ENCODE measurements at regions not wholly inside any gene's neighbourhood (a gene's known extent, or its start where the extent isn't known, plus 50 kb on each side); places are given as distances from the start of the nearest gene placed in this dataset.
"Not testable (repeated sequence)": the region's sequence is repeated elsewhere in the genome, so short reads cannot be mapped to it uniquely, and the experiment has no call there.

DNA sequence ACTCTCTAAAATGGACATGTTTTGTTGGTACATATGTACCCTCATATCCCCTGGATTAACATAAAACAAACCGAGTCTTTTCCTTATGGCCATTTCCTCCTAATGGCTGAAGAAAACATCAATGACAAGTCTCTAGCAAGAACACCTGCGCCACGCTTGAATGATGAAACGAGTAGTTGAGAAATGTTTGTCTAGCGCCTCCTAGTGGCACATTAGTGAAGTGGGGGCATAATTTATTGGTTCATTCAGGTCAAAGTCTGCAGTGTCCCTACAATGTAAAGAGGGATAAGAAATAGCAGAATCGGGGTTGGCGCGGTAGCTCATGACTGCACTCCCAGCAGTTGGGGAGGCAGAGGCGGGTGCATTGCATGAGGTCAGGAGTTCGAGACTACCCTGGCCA is 391.8 kb upstream of the USP9Y start:
- no peaks in the 10 kb centered on the region for H3K9me3 ChIP-seq
- WGBS, 2 donors: 25% methylated on average over 10 of the region's 10 CpGs; no CpG with 5 or more reads in 1 of the 2 donors
- no peak overlapping the region for H3K4me3 ChIP-seq
- H3K27ac ChIP-seq: no peak overlapping the region
- no peak for DNase-seq
- no peaks in the 10 kb centered on the region for H3K36me3 ChIP-seq
- TF ChIP-seq POLR2A (IDR thresholded peaks at IDR 0.05) (no peak), CTCF (IDR thresholded peaks at IDR 0.05) (peak in 2 of 6 experiments; percentile 50 to 67)
- intact Hi-C loops (cut with DNase I): no loop called here
- no peaks in the 10 kb centered on the region for H3K27me3 ChIP-seq
- peaks cover 0 to 15% (median 0%) of the 10 kb centered on the region in 3 donors for H3K4me1 ChIP-seq

GRCh38 chrY:12310832-12311231 is 390.2 kb upstream of the USP9Y start:
- no peak overlapping the region for H3K27ac ChIP-seq
- H3K9me3 ChIP-seq: no peaks in the 10 kb centered on the region
- H3K27me3 ChIP-seq: no peaks in the 10 kb centered on the region
- no peak overlapping the region for H3K4me3 ChIP-seq
- TF ChIP-seq POLR2A (IDR thresholded peaks at IDR 0.05) (no peak), CTCF (IDR thresholded peaks at IDR 0.05) (no peak)
- WGBS, 2 donors: 88% methylated on average over 3 of the region's 5 CpGs; no CpG with 5 or more reads in 1 of the 2 donors
- peaks cover 0 to 2% (median 0%) of the 10 kb centered on the region in 3 donors for H3K4me1 ChIP-seq
- intact Hi-C loops (cut with DNase I): no loop called here
- DNase-seq: no peak
- H3K36me3 ChIP-seq: no peaks in the 10 kb centered on the region

- Histone ChIP-seq H3K4me3 (no peak overlapping the region), H3K4me1 (no peaks in the 10 kb centered on the region), H3K27ac (no peak overlapping the region), H3K27me3 (no peaks in the 10 kb centered on the region), H3K36me3 (no peaks in the 10 kb centered on the region), H3K9me3 (no peaks in the 10 kb centered on the region)
- DNase-seq: no peak
- WGBS, 2 donors: 69% methylated on average over 7 of the region's 7 CpGs; no CpG with 5 or more reads in 1 of the 2 donors
- no peak for TF ChIP-seq CTCF (IDR thresholded peaks at IDR 0.05)
- no peak for TF ChIP-seq POLR2A (IDR thresholded peaks at IDR 0.05)
- intact Hi-C loops (cut with DNase I): no loop called here
Observed at GRCh38 chrY:12327751-12328150, 373.3 kb upstream of the USP9Y start.

DNA sequence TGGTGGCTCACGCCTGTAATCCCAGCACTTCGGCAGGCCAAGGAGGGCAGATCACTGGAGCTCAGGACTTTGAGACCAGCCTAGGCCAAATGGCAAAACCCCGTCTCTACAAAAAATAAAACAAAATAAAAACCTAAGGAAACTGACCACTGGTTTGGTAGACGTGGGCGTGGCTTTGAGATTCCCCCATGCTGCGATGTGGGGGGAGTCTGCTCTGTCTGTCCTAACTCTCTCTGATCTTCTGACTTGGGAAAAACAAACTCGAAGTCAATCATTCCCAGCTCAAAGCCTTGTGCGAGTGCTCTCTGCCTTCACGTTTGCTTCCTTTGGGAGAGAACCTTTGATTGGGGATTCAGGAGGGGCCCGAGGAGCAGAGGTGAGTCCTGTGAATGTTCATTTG is 369.1 kb upstream of the USP9Y start:
- H3K27ac ChIP-seq; intact Hi-C loops (cut with DNase I); H3K9me3 ChIP-seq; H3K27me3 ChIP-seq; DNase-seq; H3K4me3 ChIP-seq; H3K4me1 ChIP-seq; H3K36me3 ChIP-seq: not testable (repeated sequence)
- WGBS, 2 donors: 100% methylated on average over 1 of the region's 10 CpGs; no CpG with 5 or more reads in 1 of the 2 donors

DNA sequence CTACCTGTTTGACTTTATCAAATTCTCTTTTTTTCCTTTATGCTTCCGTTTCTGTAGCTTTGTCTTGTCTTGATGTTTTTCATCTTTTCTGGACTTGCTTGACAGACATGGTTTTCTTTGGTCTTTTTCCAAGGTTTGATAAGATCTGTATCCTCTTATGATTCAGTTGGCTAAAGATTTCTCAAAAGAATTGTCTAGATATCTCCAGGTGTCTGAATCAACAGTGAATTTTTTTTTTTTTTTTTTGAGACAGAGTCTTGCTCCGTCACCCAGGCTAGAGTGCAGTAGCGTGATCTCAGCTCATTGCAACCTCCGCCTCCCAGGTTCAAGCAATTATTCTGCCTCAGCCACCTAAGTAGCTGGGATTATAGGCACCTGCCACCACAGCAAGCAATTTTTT is 357.8 kb upstream of the USP9Y start:
- no peaks in the 10 kb centered on the region for H3K36me3 ChIP-seq
- no peaks in the 10 kb centered on the region for H3K9me3 ChIP-seq
- no peak overlapping the region for H3K27ac ChIP-seq
- no peak for TF ChIP-seq CTCF (IDR thresholded peaks at IDR 0.05)
- no peak for TF ChIP-seq POLR2A (IDR thresholded peaks at IDR 0.05)
- DNase-seq: no peak
- no peaks in the 10 kb centered on the region for H3K27me3 ChIP-seq
- WGBS, 2 donors: 81% methylated on average over 4 of the region's 4 CpGs; no CpG with 5 or more reads in 1 of the 2 donors
- no peak overlapping the region for H3K4me3 ChIP-seq
- intact Hi-C loops (cut with DNase I): no loop called here
- H3K4me1 ChIP-seq: no peaks in the 10 kb centered on the region

DNA sequence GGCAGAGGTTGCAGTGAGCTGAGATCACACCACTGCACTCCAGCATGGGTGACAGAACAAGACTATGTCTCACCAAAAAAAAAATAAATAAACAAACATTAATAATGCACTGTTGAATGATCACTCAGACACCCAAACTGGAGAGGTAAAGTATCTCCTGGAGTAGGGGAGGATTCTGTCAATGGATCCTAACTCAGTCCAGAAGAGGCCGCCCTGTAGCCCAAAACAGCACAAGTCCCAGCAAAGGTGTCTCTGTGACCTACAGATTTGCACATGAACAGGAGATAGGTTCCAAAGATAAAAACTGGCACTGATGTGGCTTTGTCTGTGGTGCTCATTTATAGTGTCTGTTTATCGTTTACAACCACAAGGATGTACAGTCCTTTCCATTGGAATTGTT is 352.9 kb upstream of the USP9Y start:
- Histone ChIP-seq H3K27me3 (no peaks in the 10 kb centered on the region), H3K9me3 (no peaks in the 10 kb centered on the region), H3K36me3 (no peaks in the 10 kb centered on the region), H3K27ac (no peak overlapping the region), H3K4me3 (no peak overlapping the region), H3K4me1 (no peaks in the 10 kb centered on the region)
- no peak for DNase-seq
- no peak for TF ChIP-seq CTCF (IDR thresholded peaks at IDR 0.05)
- no peak for TF ChIP-seq POLR2A (IDR thresholded peaks at IDR 0.05)
- 83% methylated on average over 2 of the region's 2 CpGs; no CpG with 5 or more reads in 1 of the 2 donors for WGBS, 2 donors
- intact Hi-C loops (cut with DNase I): no loop called here
